ENCODE measurements at regions not wholly inside any gene's neighbourhood (a gene's known extent, or its start where the extent isn't known, plus 50 kb on each side); places are given as distances from the start of the nearest gene placed in this dataset.

DNA sequence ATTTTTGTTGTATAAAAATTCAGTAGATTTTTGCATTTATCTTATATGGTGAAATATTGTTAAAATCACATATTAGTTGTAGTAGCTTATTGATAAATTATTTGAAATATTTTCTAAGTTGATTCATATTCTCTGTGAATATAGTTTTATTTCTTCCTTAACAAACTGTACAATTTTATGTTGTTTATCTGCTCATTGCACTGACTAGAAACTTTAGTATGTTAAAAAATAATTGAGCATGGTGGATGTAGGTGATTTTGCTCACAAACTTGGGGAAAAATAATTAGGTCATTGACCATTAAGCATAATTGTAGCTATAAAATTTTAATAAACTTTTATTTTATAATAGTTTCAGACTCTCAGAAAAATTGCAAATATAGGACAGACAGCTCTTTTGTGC lies 1445.3 kb upstream of the MIR17HG start:
- H3K27ac Mint-ChIP-seq, result no peak overlapping the region
- no peaks in the 10 kb centered on the region for H3K4me1 Mint-ChIP-seq
- no peak for DNase-seq
- TF ChIP-seq, protein P1, sequence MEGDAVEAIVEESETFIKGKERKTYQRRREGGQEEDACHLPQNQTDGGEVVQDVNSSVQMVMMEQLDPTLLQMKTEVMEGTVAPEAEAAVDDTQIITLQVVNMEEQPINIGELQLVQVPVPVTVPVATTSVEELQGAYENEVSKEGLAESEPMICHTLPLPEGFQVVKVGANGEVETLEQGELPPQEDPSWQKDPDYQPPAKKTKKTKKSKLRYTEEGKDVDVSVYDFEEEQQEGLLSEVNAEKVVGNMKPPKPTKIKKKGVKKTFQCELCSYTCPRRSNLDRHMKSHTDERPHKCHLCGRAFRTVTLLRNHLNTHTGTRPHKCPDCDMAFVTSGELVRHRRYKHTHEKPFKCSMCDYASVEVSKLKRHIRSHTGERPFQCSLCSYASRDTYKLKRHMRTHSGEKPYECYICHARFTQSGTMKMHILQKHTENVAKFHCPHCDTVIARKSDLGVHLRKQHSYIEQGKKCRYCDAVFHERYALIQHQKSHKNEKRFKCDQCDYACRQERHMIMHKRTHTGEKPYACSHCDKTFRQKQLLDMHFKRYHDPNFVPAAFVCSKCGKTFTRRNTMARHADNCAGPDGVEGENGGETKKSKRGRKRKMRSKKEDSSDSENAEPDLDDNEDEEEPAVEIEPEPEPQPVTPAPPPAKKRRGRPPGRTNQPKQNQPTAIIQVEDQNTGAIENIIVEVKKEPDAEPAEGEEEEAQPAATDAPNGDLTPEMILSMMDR (IDR thresholded peaks at IDR 0.05), result no peak
- H3K27me3 Mint-ChIP-seq, result no peaks in the 10 kb centered on the region
- intact Hi-C loops (cut with micrococcal nuclease), result no loop called here
- ATAC-seq (ENCODE audit: low read depth), result no peak
- POLR2A ChIA-PET, result no interaction called here
- no peak overlapping the region for H3K4me3 Mint-ChIP-seq
- H3K9me3 Mint-ChIP-seq, result peaks cover 9% of the 10 kb centered on the region
- CTCF ChIA-PET, result no interaction called here
- no peaks in the 10 kb centered on the region for H3K36me3 Mint-ChIP-seq (ENCODE audit: low read depth)

DNA sequence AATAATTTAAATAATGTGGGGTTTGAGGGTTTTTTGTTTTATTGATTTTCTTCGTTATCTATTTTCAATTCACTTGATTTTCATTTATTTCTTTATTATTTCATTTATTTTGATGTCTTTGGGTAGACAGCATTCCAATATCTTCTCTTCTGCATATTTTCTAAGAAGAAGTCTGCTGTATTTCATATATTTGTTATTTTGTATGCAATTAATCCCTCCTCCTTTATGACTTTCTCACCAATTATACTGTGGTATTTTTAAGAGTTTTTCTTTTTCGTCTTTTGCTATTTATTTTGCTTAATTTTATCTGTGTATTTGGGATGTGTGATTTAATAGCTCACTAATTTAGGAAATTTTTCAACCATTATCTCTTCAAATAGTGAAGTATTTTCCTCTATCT lies 1444.4 kb upstream of the MIR17HG start:
- no peaks in the 10 kb centered on the region for H3K27me3 Mint-ChIP-seq
- DNase-seq (no peak), ATAC-seq (ENCODE audit: low read depth) (no peak)
- peaks cover 5% of the 10 kb centered on the region for H3K9me3 Mint-ChIP-seq
- TF ChIP-seq, protein P1 (IDR thresholded peaks at IDR 0.05), result no peak
- no peaks in the 10 kb centered on the region for H3K36me3 Mint-ChIP-seq (ENCODE audit: low read depth)
- CTCF ChIA-PET, result no interaction called here
- H3K27ac Mint-ChIP-seq, result no peak overlapping the region
- intact Hi-C loops (cut with micrococcal nuclease), result no loop called here
- H3K4me3 Mint-ChIP-seq, result no peak overlapping the region
- POLR2A ChIA-PET, result no interaction called here
- no peaks in the 10 kb centered on the region for H3K4me1 Mint-ChIP-seq

DNA sequence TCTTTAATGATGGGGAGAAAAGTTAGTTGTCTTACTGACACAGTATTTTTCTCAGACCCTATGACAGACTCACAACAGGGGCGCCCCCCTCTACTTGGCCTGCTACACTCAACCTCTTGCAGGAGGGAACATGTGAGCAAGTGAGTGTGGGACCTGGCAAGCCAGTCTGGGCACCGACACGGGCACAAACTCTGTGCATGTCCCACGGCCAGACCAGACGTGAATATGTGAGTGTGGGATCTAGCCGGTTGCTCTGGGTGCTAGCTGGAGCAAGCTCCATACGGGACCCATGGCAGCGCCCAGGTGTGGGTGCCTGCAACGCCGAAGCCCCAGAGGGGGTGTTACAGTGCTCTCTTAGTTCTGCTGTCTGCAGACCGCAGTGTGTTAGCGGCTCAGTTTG lies 1437.3 kb upstream of the MIR17HG start:
- ATAC-seq (ENCODE audit: low read depth), result no peak
- DNase-seq, result no peak
- H3K27me3 Mint-ChIP-seq, result no peaks in the 10 kb centered on the region
- ChIA-PET CTCF (no interaction called here), POLR2A (no interaction called here)
- no peak overlapping the region for H3K4me3 Mint-ChIP-seq
- TF ChIP-seq, protein P1 (IDR thresholded peaks at IDR 0.05), result no peak
- no peaks in the 10 kb centered on the region for H3K4me1 Mint-ChIP-seq
- H3K36me3 Mint-ChIP-seq (ENCODE audit: low read depth), result no peaks in the 10 kb centered on the region
- H3K9me3 Mint-ChIP-seq, result peaks cover 4% of the 10 kb centered on the region
- H3K27ac Mint-ChIP-seq, result no peak overlapping the region
- intact Hi-C loops (cut with micrococcal nuclease), result no loop called here

DNA sequence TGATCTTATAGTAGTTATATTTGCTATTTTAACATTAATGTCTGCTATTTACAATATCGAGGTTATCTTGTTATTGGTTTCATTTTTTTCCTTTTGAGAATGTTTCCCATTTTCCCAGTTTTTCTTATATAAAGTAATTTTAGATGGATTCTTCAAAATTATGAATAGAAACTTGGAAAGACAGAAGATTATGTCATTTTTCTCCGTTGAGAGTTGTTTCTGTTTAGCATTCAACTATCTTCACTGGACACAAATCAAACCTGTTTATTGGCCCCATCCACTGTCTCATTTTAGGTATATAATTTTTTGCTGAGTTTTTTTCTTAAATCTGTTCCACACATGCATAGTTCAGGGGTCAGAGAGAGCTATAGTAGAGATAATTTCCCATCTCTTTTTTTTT lies 1430.9 kb upstream of the MIR17HG start:
- H3K27ac Mint-ChIP-seq, result no peak overlapping the region
- intact Hi-C loops (cut with micrococcal nuclease), result no loop called here
- TF ChIP-seq, protein P1 (IDR thresholded peaks at IDR 0.05), result no peak
- CTCF ChIA-PET, result no interaction called here
- H3K9me3 Mint-ChIP-seq, result peaks cover 9% of the 10 kb centered on the region
- no peaks in the 10 kb centered on the region for H3K36me3 Mint-ChIP-seq (ENCODE audit: low read depth)
- ATAC-seq (ENCODE audit: low read depth) (no peak), DNase-seq (no peak)
- no peak overlapping the region for H3K4me3 Mint-ChIP-seq
- no peaks in the 10 kb centered on the region for H3K27me3 Mint-ChIP-seq
- POLR2A ChIA-PET, result no interaction called here
- H3K4me1 Mint-ChIP-seq, result no peaks in the 10 kb centered on the region

DNA sequence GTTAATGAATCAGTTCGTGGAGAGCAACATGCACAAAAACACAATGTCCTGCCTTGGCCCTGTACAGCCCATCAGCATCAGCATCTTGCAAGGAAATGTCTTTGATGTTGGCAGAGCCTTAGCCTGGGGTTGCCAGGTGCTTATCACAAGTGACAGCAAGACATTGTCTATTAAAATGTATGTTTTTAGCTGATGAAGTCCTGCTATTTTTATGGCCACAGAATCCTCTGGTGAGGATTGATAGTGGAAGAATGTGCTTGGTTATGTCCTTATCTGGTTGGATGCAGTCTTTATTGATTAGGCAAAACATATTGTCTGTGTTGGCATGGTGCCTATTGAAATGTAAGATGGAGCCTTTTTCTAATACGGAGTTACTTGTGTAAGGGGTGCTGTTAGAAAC lies 1427.0 kb upstream of the MIR17HG start:
- Mint-ChIP-seq H3K4me3 (no peak overlapping the region), H3K9me3 (peaks cover 10% of the 10 kb centered on the region), H3K27ac (no peak overlapping the region), H3K4me1 (no peaks in the 10 kb centered on the region), H3K36me3 (ENCODE audit: low read depth) (no peaks in the 10 kb centered on the region), H3K27me3 (no peaks in the 10 kb centered on the region)
- ChIA-PET CTCF (no interaction called here), POLR2A (no interaction called here)
- DNase-seq (no peak), ATAC-seq (ENCODE audit: low read depth) (no peak)
- intact Hi-C loops (cut with micrococcal nuclease), result no loop called here
- TF ChIP-seq, protein P1 (IDR thresholded peaks at IDR 0.05), result no peak
